ENCODE measurements at regions not wholly inside any gene's neighbourhood (a gene's known extent, or its start where the extent isn't known, plus 50 kb on each side); places are given as distances from the start of the nearest gene placed in this dataset.
"Not testable (repeated sequence)": the region's sequence is repeated elsewhere in the genome, so short reads cannot be mapped to it uniquely, and the experiment has no call there.

GRCh38 chr2:225814554-225814953, 415.0 kb downstream of the NYAP2 start:
- no peak overlapping the region for H2AFZ ChIP-seq (ENCODE audit: low read length, unreplicated experiment)
- no peaks in the 10 kb centered on the region for H3K36me3 ChIP-seq (ENCODE audit: insufficient read depth, low read length)
- no peaks in the 10 kb centered on the region for H3K79me2 ChIP-seq (ENCODE audit: control insufficient read depth, insufficient read depth, low read length, unreplicated experiment)
- no peaks in the 10 kb centered on the region for H3K27me3 ChIP-seq (ENCODE audit: insufficient read depth, low read length)
- no peak overlapping the region for H3K27ac ChIP-seq (ENCODE audit: low read depth, low read length)
- no peaks in the 10 kb centered on the region for H3K4me1 ChIP-seq (ENCODE audit: control insufficient read depth, insufficient read depth, low read length, unreplicated experiment)
- H3K4me3 ChIP-seq (ENCODE audit: low read depth, low read length), result no peak overlapping the region

GRCh38 chr2:225806105-225806504, 406.6 kb downstream of the NYAP2 start:
- Histone ChIP-seq H2AFZ (ENCODE audit: low read length, unreplicated experiment) (no peak overlapping the region), H3K4me1 (ENCODE audit: control insufficient read depth, insufficient read depth, low read length, unreplicated experiment) (no peaks in the 10 kb centered on the region), H3K27me3 (ENCODE audit: insufficient read depth, low read length) (no peaks in the 10 kb centered on the region), H3K27ac (ENCODE audit: low read depth, low read length) (no peak overlapping the region), H3K79me2 (ENCODE audit: control insufficient read depth, insufficient read depth, low read length, unreplicated experiment) (no peaks in the 10 kb centered on the region), H3K4me3 (ENCODE audit: low read depth, low read length) (no peak overlapping the region), H3K36me3 (ENCODE audit: insufficient read depth, low read length) (no peaks in the 10 kb centered on the region)

- H3K27me3 ChIP-seq (ENCODE audit: insufficient read depth, low read length); H3K4me3 ChIP-seq (ENCODE audit: low read depth, low read length); H3K27ac ChIP-seq (ENCODE audit: low read depth, low read length); H3K36me3 ChIP-seq (ENCODE audit: insufficient read depth, low read length); H2AFZ ChIP-seq (ENCODE audit: low read length, unreplicated experiment); H3K4me1 ChIP-seq (ENCODE audit: control insufficient read depth, insufficient read depth, low read length, unreplicated experiment); H3K79me2 ChIP-seq (ENCODE audit: control insufficient read depth, insufficient read depth, low read length, unreplicated experiment): not testable (repeated sequence)
Observed at GRCh38 chr2:225802076-225802475, 402.6 kb downstream of the NYAP2 start.

- H3K27me3 ChIP-seq (ENCODE audit: insufficient read depth, low read length), result no peaks in the 10 kb centered on the region
- no peaks in the 10 kb centered on the region for H3K79me2 ChIP-seq (ENCODE audit: control insufficient read depth, insufficient read depth, low read length, unreplicated experiment)
- H2AFZ ChIP-seq (ENCODE audit: low read length, unreplicated experiment), result no peak overlapping the region
- no peak overlapping the region for H3K27ac ChIP-seq (ENCODE audit: low read depth, low read length)
- H3K36me3 ChIP-seq (ENCODE audit: insufficient read depth, low read length), result no peaks in the 10 kb centered on the region
- H3K4me3 ChIP-seq (ENCODE audit: low read depth, low read length), result no peak overlapping the region
- no peaks in the 10 kb centered on the region for H3K4me1 ChIP-seq (ENCODE audit: control insufficient read depth, insufficient read depth, low read length, unreplicated experiment)
Observed at GRCh38 chr2:225797394-225797793, 397.9 kb downstream of the NYAP2 start.

- Histone ChIP-seq H3K79me2 (ENCODE audit: control insufficient read depth, insufficient read depth, low read length, unreplicated experiment) (no peaks in the 10 kb centered on the region), H3K4me3 (ENCODE audit: low read depth, low read length) (no peak overlapping the region), H3K4me1 (ENCODE audit: control insufficient read depth, insufficient read depth, low read length, unreplicated experiment) (no peaks in the 10 kb centered on the region), H3K27ac (ENCODE audit: low read depth, low read length) (no peak overlapping the region), H3K36me3 (ENCODE audit: insufficient read depth, low read length) (no peaks in the 10 kb centered on the region), H3K27me3 (ENCODE audit: insufficient read depth, low read length) (no peaks in the 10 kb centered on the region), H2AFZ (ENCODE audit: low read length, unreplicated experiment) (no peak overlapping the region)
Observed at GRCh38 chr2:225794652-225795400, 395.3 kb downstream of the NYAP2 start.

GRCh38 chr2:225793736-225794550, 394.4 kb downstream of the NYAP2 start:
- Histone ChIP-seq H3K4me1 (ENCODE audit: control insufficient read depth, insufficient read depth, low read length, unreplicated experiment) (no peaks in the 10 kb centered on the region), H3K27ac (ENCODE audit: low read depth, low read length) (no peak overlapping the region), H3K27me3 (ENCODE audit: insufficient read depth, low read length) (no peaks in the 10 kb centered on the region), H3K4me3 (ENCODE audit: low read depth, low read length) (no peak overlapping the region), H3K79me2 (ENCODE audit: control insufficient read depth, insufficient read depth, low read length, unreplicated experiment) (no peaks in the 10 kb centered on the region), H3K36me3 (ENCODE audit: insufficient read depth, low read length) (no peaks in the 10 kb centered on the region), H2AFZ (ENCODE audit: low read length, unreplicated experiment) (no peak overlapping the region)

GRCh38 chr2:225788571-225789094, 389.1 kb downstream of the NYAP2 start:
- H3K4me1 ChIP-seq (ENCODE audit: control insufficient read depth, insufficient read depth, low read length, unreplicated experiment), result no peaks in the 10 kb centered on the region
- H3K79me2 ChIP-seq (ENCODE audit: control insufficient read depth, insufficient read depth, low read length, unreplicated experiment), result no peaks in the 10 kb centered on the region
- H2AFZ ChIP-seq (ENCODE audit: low read length, unreplicated experiment), result no peak overlapping the region
- no peaks in the 10 kb centered on the region for H3K36me3 ChIP-seq (ENCODE audit: insufficient read depth, low read length)
- H3K27me3 ChIP-seq (ENCODE audit: insufficient read depth, low read length), result no peaks in the 10 kb centered on the region
- H3K27ac ChIP-seq (ENCODE audit: low read depth, low read length), result no peak overlapping the region
- H3K4me3 ChIP-seq (ENCODE audit: low read depth, low read length), result no peak overlapping the region

- no peak overlapping the region for H3K27ac ChIP-seq (ENCODE audit: low read depth, low read length)
- no peaks in the 10 kb centered on the region for H3K4me1 ChIP-seq (ENCODE audit: control insufficient read depth, insufficient read depth, low read length, unreplicated experiment)
- H2AFZ ChIP-seq (ENCODE audit: low read length, unreplicated experiment), result no peak overlapping the region
- H3K36me3 ChIP-seq (ENCODE audit: insufficient read depth, low read length), result no peaks in the 10 kb centered on the region
- no peaks in the 10 kb centered on the region for H3K79me2 ChIP-seq (ENCODE audit: control insufficient read depth, insufficient read depth, low read length, unreplicated experiment)
- H3K27me3 ChIP-seq (ENCODE audit: insufficient read depth, low read length), result no peaks in the 10 kb centered on the region
- no peak overlapping the region for H3K4me3 ChIP-seq (ENCODE audit: low read depth, low read length)
Observed at GRCh38 chr2:225787497-225787896, 388.0 kb downstream of the NYAP2 start.

GRCh38 chr2:225781991-225782390, 382.5 kb downstream of the NYAP2 start:
- H2AFZ ChIP-seq (ENCODE audit: low read length, unreplicated experiment), result no peak overlapping the region
- no peaks in the 10 kb centered on the region for H3K27me3 ChIP-seq (ENCODE audit: insufficient read depth, low read length)
- no peaks in the 10 kb centered on the region for H3K4me1 ChIP-seq (ENCODE audit: control insufficient read depth, insufficient read depth, low read length, unreplicated experiment)
- H3K27ac ChIP-seq (ENCODE audit: low read depth, low read length), result no peak overlapping the region
- H3K36me3 ChIP-seq (ENCODE audit: insufficient read depth, low read length), result no peaks in the 10 kb centered on the region
- H3K79me2 ChIP-seq (ENCODE audit: control insufficient read depth, insufficient read depth, low read length, unreplicated experiment), result no peaks in the 10 kb centered on the region
- no peak overlapping the region for H3K4me3 ChIP-seq (ENCODE audit: low read depth, low read length)

GRCh38 chr2:225781145-225781544, 381.6 kb downstream of the NYAP2 start:
- Histone ChIP-seq H3K4me3 (ENCODE audit: low read depth, low read length) (no peak overlapping the region), H3K79me2 (ENCODE audit: control insufficient read depth, insufficient read depth, low read length, unreplicated experiment) (no peaks in the 10 kb centered on the region), H3K27ac (ENCODE audit: low read depth, low read length) (no peak overlapping the region), H3K36me3 (ENCODE audit: insufficient read depth, low read length) (no peaks in the 10 kb centered on the region), H2AFZ (ENCODE audit: low read length, unreplicated experiment) (no peak overlapping the region), H3K4me1 (ENCODE audit: control insufficient read depth, insufficient read depth, low read length, unreplicated experiment) (no peaks in the 10 kb centered on the region), H3K27me3 (ENCODE audit: insufficient read depth, low read length) (no peaks in the 10 kb centered on the region)

- H3K4me3 ChIP-seq (ENCODE audit: low read depth, low read length), result no peak overlapping the region
- H3K27me3 ChIP-seq (ENCODE audit: insufficient read depth, low read length), result no peaks in the 10 kb centered on the region
- H2AFZ ChIP-seq (ENCODE audit: low read length, unreplicated experiment), result no peak overlapping the region
- H3K27ac ChIP-seq (ENCODE audit: low read depth, low read length), result no peak overlapping the region
- H3K36me3 ChIP-seq (ENCODE audit: insufficient read depth, low read length), result no peaks in the 10 kb centered on the region
- no peaks in the 10 kb centered on the region for H3K79me2 ChIP-seq (ENCODE audit: control insufficient read depth, insufficient read depth, low read length, unreplicated experiment)
- no peaks in the 10 kb centered on the region for H3K4me1 ChIP-seq (ENCODE audit: control insufficient read depth, insufficient read depth, low read length, unreplicated experiment)
Observed at GRCh38 chr2:225779829-225780228, 380.3 kb downstream of the NYAP2 start.
